ENCODE measurements at regions not wholly inside any gene's neighbourhood (a gene's known extent, or its start where the extent isn't known, plus 50 kb on each side); places are given as distances from the start of the nearest gene placed in this dataset.
"Not testable (repeated sequence)": the region's sequence is repeated elsewhere in the genome, so short reads cannot be mapped to it uniquely, and the experiment has no call there.

DNA sequence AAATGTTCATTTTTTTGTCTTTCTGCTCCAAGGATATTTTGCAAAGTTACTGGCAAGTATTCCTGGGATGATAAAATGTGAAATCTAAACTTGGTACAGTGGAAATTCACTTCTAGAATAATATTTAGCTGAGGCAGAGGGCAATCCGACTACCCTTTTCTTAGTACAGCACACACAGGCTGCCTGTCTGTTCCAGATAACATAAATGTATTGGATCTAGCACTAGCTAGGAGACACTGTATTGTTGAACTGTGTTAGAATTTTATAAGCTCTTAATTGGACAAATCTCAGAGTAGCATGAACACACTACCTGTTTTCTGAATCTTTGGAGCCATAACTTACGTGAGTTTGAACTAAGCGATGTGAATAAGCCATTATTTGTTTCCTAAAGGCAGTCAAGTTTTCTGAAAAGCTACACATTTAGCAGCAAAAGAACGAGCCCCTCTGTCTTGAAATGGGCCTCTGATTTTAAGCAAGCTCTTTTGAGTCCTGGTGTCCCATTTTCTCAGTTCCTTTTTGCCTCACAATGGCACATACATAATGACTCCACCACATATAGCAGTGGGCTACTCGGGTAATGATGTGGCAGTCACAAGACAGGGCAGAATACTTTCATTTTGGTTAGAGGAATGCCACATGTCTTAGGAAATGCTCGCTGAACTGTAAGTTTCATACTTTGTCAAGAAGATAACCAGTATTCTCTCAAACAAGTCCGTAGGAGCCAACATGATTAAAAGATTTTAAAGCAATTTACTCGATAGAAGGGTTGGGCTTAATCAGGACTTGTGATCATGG is 116.5 kb upstream of the ESR1 start:
- Mint-ChIP-seq H3K4me3 (peak overlapping the region; percentile 68), H3K27me3 (peaks cover 4% of the 10 kb centered on the region), H3K4me1 (peaks cover 17% of the 10 kb centered on the region), H3K36me3 (no peaks in the 10 kb centered on the region), H3K27ac (peak overlapping the region; percentile 81), H3K9me3 (no peaks in the 10 kb centered on the region)
- DNase-seq, result peak; percentile 28

DNA sequence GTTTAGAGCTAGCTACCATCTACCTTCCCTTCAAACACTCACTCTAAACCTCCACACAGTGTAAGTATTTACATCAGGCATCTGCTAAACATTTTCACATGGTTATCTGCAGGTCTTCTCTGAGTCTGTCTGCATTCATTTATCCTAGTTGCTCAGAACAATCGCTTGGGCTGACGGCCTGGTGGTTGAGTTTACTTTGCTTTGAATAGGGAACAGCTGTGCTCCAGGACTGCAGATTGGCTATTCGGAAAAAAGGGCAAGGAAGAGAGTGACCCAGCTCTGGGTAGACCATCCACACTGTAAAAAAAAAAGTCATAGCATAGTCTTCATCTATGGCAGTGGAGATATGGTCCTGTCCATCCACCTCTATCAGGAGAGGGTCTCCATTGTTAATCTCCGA is 115.3 kb upstream of the ESR1 start:
- H3K4me3 Mint-ChIP-seq, result no peak overlapping the region
- no peak for DNase-seq
- H3K36me3 Mint-ChIP-seq, result no peaks in the 10 kb centered on the region
- no peak overlapping the region for H3K27ac Mint-ChIP-seq
- H3K4me1 Mint-ChIP-seq, result peaks cover 17% of the 10 kb centered on the region
- no peaks in the 10 kb centered on the region for H3K9me3 Mint-ChIP-seq
- peaks cover 4% of the 10 kb centered on the region for H3K27me3 Mint-ChIP-seq

DNA sequence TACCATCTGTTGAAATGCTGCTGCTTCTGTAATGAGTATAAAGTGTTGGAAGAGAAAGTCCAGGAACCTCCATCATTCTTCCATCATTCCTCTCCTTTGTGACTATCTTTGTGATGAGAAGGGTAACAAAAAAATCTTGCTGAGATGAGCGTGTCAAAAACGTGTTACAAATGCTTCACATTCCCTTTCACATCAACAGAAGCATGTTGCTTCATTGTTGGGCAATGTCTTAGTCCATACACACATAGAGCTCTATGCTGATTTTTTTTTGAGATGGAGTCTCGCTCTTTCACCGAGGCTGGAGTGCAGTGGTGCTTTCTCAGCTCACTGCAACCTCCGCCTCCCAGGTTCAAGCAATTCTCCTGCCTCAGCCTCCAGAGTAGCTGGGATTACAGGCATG is 114.1 kb upstream of the ESR1 start:
- H3K9me3 Mint-ChIP-seq, result no peaks in the 10 kb centered on the region
- H3K36me3 Mint-ChIP-seq, result no peaks in the 10 kb centered on the region
- H3K4me3 Mint-ChIP-seq, result no peak overlapping the region
- H3K27me3 Mint-ChIP-seq, result peaks cover 5% of the 10 kb centered on the region
- H3K4me1 Mint-ChIP-seq, result peaks cover 17% of the 10 kb centered on the region
- no peak overlapping the region for H3K27ac Mint-ChIP-seq
- no peak for DNase-seq

DNA sequence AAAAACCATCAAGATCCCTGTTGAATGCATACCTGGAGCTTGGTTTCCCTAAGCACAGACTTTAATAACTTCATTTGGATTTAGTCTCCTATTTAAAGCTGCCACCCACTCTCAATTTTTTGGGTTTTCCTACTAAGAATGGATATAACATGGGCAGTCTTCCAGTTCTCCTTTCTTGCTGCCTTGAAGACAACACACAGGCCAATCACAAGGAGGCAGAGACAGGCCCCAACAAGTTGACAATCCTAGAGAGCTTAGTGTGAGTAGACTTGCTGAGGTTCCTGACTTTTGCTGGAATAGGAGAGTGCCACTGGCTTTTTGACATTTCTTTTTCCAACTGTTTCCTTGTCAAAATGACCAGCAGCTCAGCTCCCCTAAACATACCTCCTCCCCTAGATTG is 112.3 kb upstream of the ESR1 start:
- H3K27ac Mint-ChIP-seq, result no peak overlapping the region
- peaks cover 20% of the 10 kb centered on the region for H3K4me1 Mint-ChIP-seq
- H3K36me3 Mint-ChIP-seq, result peaks cover 1% of the 10 kb centered on the region
- H3K27me3 Mint-ChIP-seq, result peaks cover 10% of the 10 kb centered on the region
- no peaks in the 10 kb centered on the region for H3K9me3 Mint-ChIP-seq
- H3K4me3 Mint-ChIP-seq, result no peak overlapping the region
- no peak for DNase-seq

DNA sequence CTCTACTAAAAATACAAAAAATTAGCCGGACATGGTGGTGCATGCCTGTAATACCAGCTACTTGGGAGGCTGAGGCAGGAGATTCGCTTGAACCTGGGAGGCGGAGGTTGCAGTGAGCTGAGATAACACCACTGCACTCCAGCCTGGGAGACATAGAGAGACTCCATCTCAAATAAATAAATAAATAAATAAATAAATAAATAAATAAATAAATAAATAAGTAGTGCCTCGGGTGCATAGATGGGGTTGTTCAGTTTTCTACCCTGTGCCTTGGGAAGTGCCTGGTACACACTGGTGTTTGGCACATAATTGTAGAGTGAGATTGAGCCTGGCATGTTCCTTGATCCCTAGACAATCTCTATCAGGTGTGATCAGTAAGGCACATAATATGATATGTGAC is 111.2 kb upstream of the ESR1 start:
- H3K9me3 Mint-ChIP-seq, DNase-seq, H3K27ac Mint-ChIP-seq, H3K36me3 Mint-ChIP-seq, H3K4me3 Mint-ChIP-seq: not testable (repeated sequence)
- Mint-ChIP-seq H3K27me3 (peaks cover 10% of the 10 kb centered on the region), H3K4me1 (peaks cover 14% of the 10 kb centered on the region)

DNA sequence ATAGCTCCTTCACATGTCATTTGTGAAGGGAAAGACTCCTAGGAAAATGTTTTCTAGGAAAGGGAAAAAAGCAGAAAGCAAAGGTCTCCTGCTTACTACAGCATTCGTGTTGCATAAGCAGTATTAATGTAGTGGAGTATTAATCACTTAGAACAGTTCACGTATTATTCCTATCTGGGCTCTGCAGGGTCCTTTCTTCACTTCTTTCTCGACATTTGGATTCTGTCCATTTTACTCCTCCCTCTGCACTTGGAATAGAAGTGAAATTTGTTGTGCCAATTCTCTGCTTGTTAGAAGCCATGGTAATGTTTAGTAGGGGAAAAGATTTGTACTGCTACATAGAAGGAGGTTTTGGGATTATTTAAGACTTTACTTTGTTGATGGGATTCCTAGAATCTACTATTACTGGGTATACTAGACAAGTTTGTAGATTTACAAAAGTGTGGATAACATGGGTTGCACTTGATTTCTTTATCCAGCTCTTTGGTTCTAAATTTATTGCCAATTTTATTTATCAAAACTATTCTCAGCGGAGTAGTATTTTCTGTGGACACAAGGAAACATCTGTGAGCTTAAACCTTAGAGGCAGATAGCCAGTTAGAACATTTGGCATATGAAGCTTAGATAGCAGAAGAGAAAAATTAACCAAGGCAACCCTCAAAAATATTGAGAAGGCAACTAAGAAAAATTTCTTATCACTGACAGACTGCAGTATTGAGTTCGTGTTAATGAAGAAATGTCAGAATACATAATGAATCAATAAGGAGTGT is 108.4 kb upstream of the ESR1 start:
- H3K27ac Mint-ChIP-seq, result no peak overlapping the region
- H3K4me3 Mint-ChIP-seq, result no peak overlapping the region
- no peaks in the 10 kb centered on the region for H3K9me3 Mint-ChIP-seq
- H3K4me1 Mint-ChIP-seq, result peaks cover 34% of the 10 kb centered on the region
- peaks cover 2% of the 10 kb centered on the region for H3K36me3 Mint-ChIP-seq
- peaks cover 10% of the 10 kb centered on the region for H3K27me3 Mint-ChIP-seq
- DNase-seq, result no peak

DNA sequence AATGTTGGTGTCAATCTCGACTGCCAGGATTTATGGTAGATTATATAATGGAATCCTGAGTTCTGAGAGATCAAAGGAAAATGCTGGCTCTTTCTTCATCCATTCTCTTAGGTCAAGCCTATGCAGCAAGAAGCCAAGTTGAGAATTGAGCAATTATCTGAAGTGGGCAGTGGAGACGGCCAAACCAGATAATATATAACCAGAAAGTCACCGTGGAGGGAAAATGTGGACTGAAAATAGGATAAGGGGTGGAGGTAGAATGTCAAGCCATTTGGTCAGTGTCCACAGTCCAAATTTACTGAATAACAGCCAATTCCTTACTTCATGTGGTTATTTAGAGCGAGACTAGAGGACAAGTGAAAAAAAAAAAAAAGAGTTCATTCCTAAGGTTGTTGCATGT is 107.8 kb upstream of the ESR1 start:
- no peak overlapping the region for H3K27ac Mint-ChIP-seq
- peaks cover 5% of the 10 kb centered on the region for H3K36me3 Mint-ChIP-seq
- no peak overlapping the region for H3K4me3 Mint-ChIP-seq
- H3K4me1 Mint-ChIP-seq, result peaks cover 36% of the 10 kb centered on the region
- peaks cover 10% of the 10 kb centered on the region for H3K27me3 Mint-ChIP-seq
- H3K9me3 Mint-ChIP-seq, result no peaks in the 10 kb centered on the region
- DNase-seq, result no peak

DNA sequence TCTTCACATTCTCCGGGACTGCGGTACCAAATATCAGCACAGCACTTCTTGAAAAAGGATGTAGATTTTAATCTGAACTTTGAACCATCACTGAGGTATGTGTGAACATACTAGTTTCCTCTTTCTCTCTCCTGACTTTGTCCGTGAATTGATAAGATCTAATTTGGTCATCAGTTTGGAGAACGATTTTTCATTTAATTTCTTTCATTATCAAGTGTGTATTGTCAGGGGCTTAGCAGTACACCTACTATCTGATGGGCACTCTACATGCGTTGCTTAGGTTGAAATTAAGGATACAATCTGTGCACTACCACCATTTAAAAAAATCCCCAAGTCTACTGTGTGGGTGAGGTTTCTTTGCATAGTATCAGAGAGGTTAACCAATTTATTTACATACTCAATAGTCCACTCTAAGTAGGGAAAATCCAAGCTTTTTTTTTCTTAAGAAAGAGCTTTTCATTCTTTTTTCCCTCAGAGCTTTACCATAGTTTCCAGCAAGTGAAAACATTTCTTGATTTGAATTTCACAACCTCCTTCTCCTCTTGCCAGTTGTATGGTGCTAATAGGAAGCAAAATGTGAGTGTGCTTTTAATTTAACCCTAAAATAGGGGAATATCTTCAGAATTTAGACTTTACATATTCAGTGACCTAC is 105.4 kb upstream of the ESR1 start:
- peaks cover 21% of the 10 kb centered on the region for H3K27me3 Mint-ChIP-seq
- peaks cover 5% of the 10 kb centered on the region for H3K36me3 Mint-ChIP-seq
- peak overlapping the region; percentile 18 for H3K4me3 Mint-ChIP-seq
- H3K4me1 Mint-ChIP-seq, result peaks cover 37% of the 10 kb centered on the region
- peak overlapping the region; percentile 73 for H3K27ac Mint-ChIP-seq
- no peak for DNase-seq
- no peaks in the 10 kb centered on the region for H3K9me3 Mint-ChIP-seq

DNA sequence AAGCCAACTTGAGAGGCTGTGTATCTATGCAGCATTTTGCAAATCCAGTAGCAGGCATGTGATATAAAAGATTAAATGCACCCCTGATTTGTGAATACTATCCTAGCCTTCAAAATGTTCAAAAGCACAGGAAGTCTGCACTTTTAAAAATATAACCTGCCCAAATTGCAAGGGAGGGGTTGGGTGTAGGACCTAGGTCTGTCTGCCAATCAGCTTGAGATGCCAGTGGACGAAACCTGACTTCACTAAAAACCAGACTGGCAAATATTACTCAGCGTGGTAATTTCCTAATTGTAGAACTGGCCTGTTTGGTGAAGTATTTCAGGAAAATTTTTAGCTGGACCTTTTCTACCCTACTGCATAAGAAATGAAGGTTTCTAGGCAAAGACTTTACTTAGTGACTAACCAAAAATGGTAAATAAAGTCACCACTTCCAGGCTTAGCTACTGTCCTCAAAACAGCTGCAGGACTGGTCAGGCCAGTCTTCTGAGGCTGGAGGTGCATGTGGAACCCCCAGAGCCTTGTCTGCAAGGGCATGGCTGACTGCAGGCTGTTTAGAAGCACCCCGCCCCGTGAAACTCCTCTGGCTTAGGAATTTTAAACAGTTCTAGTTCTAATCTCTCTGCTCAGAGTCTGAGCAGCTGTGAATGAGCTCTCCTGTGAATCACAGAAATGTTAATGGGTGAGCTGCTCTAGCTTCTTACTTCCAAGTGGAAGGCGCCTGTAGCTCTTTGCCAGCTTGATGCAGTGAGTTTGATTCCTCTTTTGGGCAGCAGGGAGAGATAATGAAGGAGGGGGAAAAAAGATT is 104.4 kb upstream of the ESR1 start:
- H3K27ac Mint-ChIP-seq, result peak overlapping the region; percentile 69

DNA sequence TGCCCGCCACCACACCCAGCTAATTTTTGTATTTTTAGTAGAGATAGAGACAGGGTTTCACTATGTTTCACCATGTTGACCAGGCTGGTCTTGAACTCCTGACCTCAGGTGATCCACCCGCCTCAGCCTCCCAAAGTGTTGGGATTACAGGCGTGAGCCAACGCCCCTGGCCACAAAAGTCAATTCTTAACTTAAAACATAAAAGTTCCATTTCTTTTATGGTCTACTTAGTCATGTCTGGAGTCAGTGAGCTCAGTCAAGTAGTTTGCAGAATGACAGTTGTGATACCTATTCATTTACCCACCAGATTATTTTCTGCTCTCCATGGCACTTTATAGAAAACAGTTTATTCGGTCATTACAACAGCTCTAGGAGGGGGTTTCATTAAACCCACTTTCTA is 103.1 kb upstream of the ESR1 start:
- no peak overlapping the region for H3K4me3 Mint-ChIP-seq
- H3K4me1 Mint-ChIP-seq, result peaks cover 39% of the 10 kb centered on the region
- H3K27me3 Mint-ChIP-seq, result peaks cover 14% of the 10 kb centered on the region
- peaks cover 5% of the 10 kb centered on the region for H3K36me3 Mint-ChIP-seq
- H3K27ac Mint-ChIP-seq, result no peak overlapping the region
- no peaks in the 10 kb centered on the region for H3K9me3 Mint-ChIP-seq
- peak; percentile 23 for DNase-seq

More for the DNA sequence above, 104.4 kb upstream of the ESR1 start:
- no peak for DNase-seq
- Mint-ChIP-seq H3K27me3 (peaks cover 24% of the 10 kb centered on the region), H3K4me3 (no peak overlapping the region), H3K9me3 (no peaks in the 10 kb centered on the region), H3K36me3 (peaks cover 5% of the 10 kb centered on the region), H3K4me1 (peaks cover 37% of the 10 kb centered on the region)

DNA sequence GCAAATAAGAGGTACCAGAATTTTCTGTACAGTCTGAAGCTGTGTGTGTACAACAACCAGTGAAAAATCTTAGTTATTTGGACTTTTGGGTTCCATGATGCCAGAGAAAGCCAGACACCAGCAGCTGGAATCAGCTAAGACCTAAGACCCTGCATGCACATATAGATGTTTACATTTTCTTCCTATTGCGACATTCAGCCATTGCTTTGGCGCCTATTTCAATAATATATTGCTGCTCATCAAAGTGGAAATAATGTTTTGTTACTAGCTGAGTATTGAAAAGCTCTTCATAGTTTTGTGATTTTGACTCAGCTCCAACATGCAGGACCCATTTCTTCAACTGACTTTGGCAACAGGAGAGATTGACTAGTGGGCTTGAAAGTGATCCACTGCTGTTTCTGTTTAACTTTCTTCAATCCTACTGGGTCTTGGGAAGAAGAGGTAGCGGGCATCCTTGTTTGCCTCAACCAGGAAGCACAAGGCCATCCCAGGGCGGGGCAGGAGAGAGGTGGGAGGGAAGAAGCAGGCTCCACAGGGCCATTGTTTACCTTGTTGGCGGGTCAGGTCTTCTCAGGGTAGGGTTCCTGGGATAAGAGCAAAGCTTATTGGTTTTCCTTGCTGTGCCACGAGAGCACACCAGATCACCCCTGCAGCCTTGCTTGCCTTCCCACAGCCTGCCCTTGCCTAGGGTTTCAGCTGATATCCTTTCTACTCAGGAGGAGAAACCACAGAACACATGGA is 101.3 kb upstream of the ESR1 start:
- Mint-ChIP-seq H3K27me3 (peaks cover 17% of the 10 kb centered on the region), H3K4me3 (no peak overlapping the region), H3K4me1 (peaks cover 31% of the 10 kb centered on the region), H3K36me3 (peaks cover 8% of the 10 kb centered on the region), H3K27ac (no peak overlapping the region), H3K9me3 (no peaks in the 10 kb centered on the region)
- DNase-seq, result no peak

DNA sequence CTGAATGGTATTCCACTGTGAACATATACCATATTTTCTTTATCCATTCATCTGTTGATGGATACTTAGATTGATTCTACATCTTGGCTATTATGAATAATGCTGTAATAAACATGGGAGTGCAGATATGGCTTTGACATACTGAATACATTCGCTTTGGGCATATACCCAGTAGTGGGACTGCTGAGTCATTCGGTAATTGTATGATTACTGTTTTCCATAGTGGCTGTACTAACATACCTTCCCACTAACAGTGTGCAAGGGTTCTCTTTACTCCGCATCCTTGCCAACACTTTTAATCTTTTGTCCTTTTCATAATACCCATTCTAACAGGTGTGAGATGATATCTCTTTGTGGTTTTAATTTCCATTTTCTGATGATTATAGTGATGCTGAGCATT is 98.2 kb upstream of the ESR1 start:
- H3K4me3 Mint-ChIP-seq, result no peak overlapping the region
- peaks cover 18% of the 10 kb centered on the region for H3K9me3 Mint-ChIP-seq
- H3K4me1 Mint-ChIP-seq, result peaks cover 8% of the 10 kb centered on the region

DNA sequence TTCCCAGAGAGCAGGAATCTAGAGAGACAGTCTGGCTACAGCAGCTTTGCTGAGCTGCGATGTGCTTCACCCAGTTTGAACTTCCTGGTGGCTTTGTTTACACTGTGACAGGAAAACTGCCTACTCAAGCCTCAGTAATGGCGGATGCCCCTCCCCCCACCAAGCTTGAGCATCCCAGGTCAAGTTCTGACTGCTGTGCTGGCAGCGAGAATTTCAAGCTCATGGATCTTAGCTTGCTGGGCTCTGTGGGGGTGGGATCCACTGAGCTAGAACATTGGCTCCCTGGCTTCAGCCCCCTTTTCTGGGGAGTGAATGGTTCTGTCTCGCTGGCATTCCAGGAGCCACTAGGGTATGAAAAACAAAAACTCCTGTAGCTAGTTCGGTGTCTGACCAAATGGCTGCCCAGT is 91.0 kb upstream of the ESR1 start:
- Mint-ChIP-seq H3K27me3 (peaks cover 23% of the 10 kb centered on the region), H3K36me3 (peaks cover 13% of the 10 kb centered on the region), H3K4me1 (peaks cover 5% of the 10 kb centered on the region), H3K4me3 (no peak overlapping the region), H3K27ac (no peak overlapping the region), H3K9me3 (peaks cover 26% of the 10 kb centered on the region)
- no peak for DNase-seq

More for the DNA sequence above, 98.2 kb upstream of the ESR1 start:
- DNase-seq, result no peak
- H3K27ac Mint-ChIP-seq, result no peak overlapping the region
- H3K36me3 Mint-ChIP-seq, result peaks cover 12% of the 10 kb centered on the region
- peaks cover 27% of the 10 kb centered on the region for H3K27me3 Mint-ChIP-seq

DNA sequence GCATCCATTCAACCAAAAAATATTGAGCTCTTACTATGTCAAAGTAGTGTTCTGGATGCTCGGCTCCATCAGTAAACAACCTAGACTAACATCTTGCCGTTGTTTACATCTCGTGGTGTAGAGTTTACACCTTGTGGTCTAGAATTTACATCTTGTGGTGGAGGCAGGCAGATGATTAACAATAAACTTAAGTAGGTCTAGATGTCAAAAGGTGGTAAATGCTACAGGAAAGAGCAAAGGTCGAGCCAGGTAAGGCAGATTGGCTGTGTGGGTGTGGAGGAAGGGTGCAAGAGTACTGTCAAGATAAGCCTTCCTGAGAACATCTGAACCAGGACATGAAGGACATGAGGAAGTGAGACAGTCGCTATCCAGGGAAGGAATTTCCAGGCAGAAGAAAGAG is 88.4 kb upstream of the ESR1 start:
- H3K9me3 Mint-ChIP-seq, result peaks cover 11% of the 10 kb centered on the region
- H3K27me3 Mint-ChIP-seq, result peaks cover 17% of the 10 kb centered on the region
- no peak overlapping the region for H3K27ac Mint-ChIP-seq

More for the DNA sequence above, 88.4 kb upstream of the ESR1 start:
- no peak overlapping the region for H3K4me3 Mint-ChIP-seq
- H3K4me1 Mint-ChIP-seq, result peaks cover 22% of the 10 kb centered on the region
- H3K36me3 Mint-ChIP-seq, result peaks cover 7% of the 10 kb centered on the region
- no peak for DNase-seq

All from activated naive CD8-positive, alpha-beta T cell treated with anti-CD3 and anti-CD28 coated beads for 36 hours (primary cell).